NB4 (cell line): ENCODE measurements at regions not wholly inside any gene's neighbourhood (a gene's known extent, or its start where the extent isn't known, plus 50 kb on each side); places are given as distances from the start of the nearest gene placed in this dataset.

ENCODE experiments used
- DNase-seq: peaks from one replicate; pipeline ENCODE4 v3.0.0; 2010; ENCODE audit warnings: low read depth
- H3K4me3 ChIP-seq: one replicate; pipeline ENCODE4 v1.5.1; 2011; ENCODE audit warnings: mild to moderate bottlenecking, low read depth, low read length, moderate library complexity
- MYC ChIP-seq: IDR thresholded peaks from 2 replicates; pipeline ENCODE4 v1.6.1; 2011; ENCODE audit warnings: low read depth, low read length
- POLR2A ChIP-seq: IDR thresholded peaks from 2 replicates; pipeline ENCODE4 v1.6.1; 2011; ENCODE audit warnings: mild to moderate bottlenecking; ENCODE audit not compliant: insufficient read length; ENCODE audit errors: extremely low read depth
- TF ChIP-seq, protein P1 (sequence below): IDR thresholded peaks from 2 replicates; pipeline ENCODE4 v1.6.1; 2011; ENCODE audit warnings: low read depth, low read length
- TF ChIP-seq, protein P2 (sequence below): IDR thresholded peaks from one replicate; pipeline ENCODE4 v1.5.1; 2012; ENCODE audit warnings: low read depth, low read length

- no peak for DNase-seq
- H3K4me3 ChIP-seq, result no peak overlapping the region
- TF ChIP-seq, protein P1, sequence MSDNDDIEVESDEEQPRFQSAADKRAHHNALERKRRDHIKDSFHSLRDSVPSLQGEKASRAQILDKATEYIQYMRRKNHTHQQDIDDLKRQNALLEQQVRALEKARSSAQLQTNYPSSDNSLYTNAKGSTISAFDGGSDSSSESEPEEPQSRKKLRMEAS, result no peak
- TF ChIP-seq MYC, result no peak
Measured at GRCh38 chr15:39320355-39320754, 260.5 kb upstream of the THBS1 start.

DNA sequence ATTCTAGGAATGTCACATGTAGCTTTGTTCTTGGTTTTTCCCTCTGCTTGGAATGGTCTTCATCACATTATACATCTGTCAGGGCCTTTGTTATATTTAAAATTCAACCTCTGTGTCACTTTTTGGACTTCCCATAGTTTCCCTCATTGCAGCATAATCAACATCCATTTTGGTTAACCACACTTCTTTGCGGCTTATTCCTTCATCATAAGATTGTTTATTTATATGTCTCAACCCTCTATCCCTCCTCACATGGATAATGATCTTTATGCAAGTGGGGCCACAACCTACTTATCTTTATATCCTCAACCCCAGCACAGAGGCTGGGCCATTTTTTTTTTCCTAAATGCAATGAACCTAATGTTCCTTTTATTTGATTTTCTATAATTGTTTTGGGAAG is 260.0 kb upstream of the THBS1 start:
- no peak for TF ChIP-seq POLR2A
- TF ChIP-seq MYC, result no peak
- TF ChIP-seq, protein P2, sequence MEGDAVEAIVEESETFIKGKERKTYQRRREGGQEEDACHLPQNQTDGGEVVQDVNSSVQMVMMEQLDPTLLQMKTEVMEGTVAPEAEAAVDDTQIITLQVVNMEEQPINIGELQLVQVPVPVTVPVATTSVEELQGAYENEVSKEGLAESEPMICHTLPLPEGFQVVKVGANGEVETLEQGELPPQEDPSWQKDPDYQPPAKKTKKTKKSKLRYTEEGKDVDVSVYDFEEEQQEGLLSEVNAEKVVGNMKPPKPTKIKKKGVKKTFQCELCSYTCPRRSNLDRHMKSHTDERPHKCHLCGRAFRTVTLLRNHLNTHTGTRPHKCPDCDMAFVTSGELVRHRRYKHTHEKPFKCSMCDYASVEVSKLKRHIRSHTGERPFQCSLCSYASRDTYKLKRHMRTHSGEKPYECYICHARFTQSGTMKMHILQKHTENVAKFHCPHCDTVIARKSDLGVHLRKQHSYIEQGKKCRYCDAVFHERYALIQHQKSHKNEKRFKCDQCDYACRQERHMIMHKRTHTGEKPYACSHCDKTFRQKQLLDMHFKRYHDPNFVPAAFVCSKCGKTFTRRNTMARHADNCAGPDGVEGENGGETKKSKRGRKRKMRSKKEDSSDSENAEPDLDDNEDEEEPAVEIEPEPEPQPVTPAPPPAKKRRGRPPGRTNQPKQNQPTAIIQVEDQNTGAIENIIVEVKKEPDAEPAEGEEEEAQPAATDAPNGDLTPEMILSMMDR, result no peak
- TF ChIP-seq, protein P1, result no peak
- DNase-seq, result no peak
- H3K4me3 ChIP-seq, result no peak overlapping the region

DNA sequence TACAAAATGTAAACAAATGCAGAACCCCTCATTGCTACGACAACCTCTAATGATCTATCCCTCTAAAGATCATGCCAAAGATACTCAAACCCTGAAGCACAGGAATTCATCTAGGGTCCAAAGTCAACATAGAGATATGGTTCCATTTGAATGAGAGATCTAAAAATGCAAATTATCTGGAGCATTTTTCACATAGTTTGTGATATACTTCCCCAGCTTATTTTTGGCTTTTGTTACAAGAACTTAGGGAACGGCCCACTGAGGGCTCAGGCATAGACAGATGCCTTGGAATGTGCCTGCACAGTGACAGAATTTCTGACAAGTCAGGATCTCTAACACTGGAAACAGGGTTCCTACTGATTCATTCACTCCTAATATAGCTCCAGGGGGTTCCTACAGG is 258.9 kb upstream of the THBS1 start:
- TF ChIP-seq POLR2A, result no peak
- TF ChIP-seq, protein P1, result no peak
- TF ChIP-seq, protein P2, result no peak
- no peak for TF ChIP-seq MYC

DNA sequence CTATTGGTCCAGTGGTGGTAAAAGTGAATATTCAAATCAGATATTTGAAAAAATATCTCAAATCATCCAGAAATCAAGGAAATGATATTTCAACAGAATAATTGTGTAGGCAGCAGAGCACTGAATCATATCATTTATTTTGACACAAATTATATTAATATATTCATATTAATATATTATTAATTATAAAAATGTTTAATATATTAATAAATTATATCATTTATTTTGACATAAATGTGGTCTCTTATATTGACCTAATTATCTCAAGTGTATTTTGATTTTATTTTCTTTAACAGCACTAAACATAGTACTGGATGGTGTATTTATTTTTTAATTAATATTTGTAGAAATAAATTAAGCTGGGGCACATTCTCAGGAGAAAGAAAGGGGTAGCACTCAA is 257.7 kb upstream of the THBS1 start:
- no peak for TF ChIP-seq MYC
- TF ChIP-seq, protein P2, result no peak
- TF ChIP-seq, protein P1, result no peak
- no peak for TF ChIP-seq POLR2A
- DNase-seq, result no peak

More for the DNA sequence above, 258.9 kb upstream of the THBS1 start:
- H3K4me3 ChIP-seq, result no peak overlapping the region
- DNase-seq, result no peak

GRCh38 chr15:39323706-39324105 is 257.2 kb upstream of the THBS1 start:
- DNase-seq, result no peak
- H3K4me3 ChIP-seq, result no peak overlapping the region
- TF ChIP-seq, protein P2, result no peak
- TF ChIP-seq, protein P1, result no peak
- no peak for TF ChIP-seq POLR2A
- TF ChIP-seq MYC, result no peak

More for the DNA sequence above, 257.7 kb upstream of the THBS1 start:
- H3K4me3 ChIP-seq, result no peak overlapping the region

- TF ChIP-seq, protein P1, result no peak
- TF ChIP-seq, protein P2, result no peak
- TF ChIP-seq MYC, result no peak
- TF ChIP-seq POLR2A, result no peak
- peak; percentile 27 for DNase-seq
- no peak overlapping the region for H3K4me3 ChIP-seq
Measured at GRCh38 chr15:39326306-39326975, 254.4 kb upstream of the THBS1 start.
